ENCODE measurements at regions not wholly inside any gene's neighbourhood (a gene's known extent, or its start where the extent isn't known, plus 50 kb on each side); places are given as distances from the start of the nearest gene placed in this dataset.
"Not testable (repeated sequence)": the region's sequence is repeated elsewhere in the genome, so short reads cannot be mapped to it uniquely, and the experiment has no call there.

DNA sequence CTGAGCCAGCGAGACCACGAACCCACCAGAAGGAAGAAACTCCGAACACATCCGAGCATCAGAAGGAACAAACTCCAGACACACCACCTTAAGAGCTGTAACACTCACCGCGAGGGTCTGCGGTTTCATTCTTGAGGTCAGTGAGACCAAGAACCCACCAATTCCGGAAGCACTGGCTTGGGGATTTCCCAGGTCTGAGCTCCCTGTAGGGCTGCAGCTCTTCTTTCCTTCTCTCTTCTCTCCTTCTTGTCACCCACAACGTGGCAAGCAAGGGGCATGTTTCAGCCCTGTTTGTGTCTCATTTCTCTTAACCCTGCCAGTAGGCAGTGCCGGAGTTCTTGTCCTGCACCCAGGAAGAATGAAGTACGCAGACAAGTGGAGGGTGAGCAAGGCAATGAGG lies 713.0 kb downstream of the CDH9 start:
- FAIRE-seq; BruUV-seq (replicated peaks); intact Hi-C loops (cut with micrococcal nuclease); CTCF ChIA-PET; H3K79me2 ChIP-seq (ENCODE audit: control insufficient read depth, insufficient read depth, low read length); H4K20me1 ChIP-seq (replicated peaks; ENCODE audit: control insufficient read depth, extremely low read depth, insufficient read depth, low read length); H3K4me1 ChIP-seq (ENCODE audit: control insufficient read depth, extremely low read depth, insufficient read depth, low read length); H3K4me3 ChIP-seq (replicated peaks in 1 of 3; ENCODE audit: insufficient read depth in 1 of 3, low read depth in 1 of 3, low read length in 3 of 3); dilution Hi-C loops (cut with MboI; ENCODE audit: extremely low pct_ligation_motif_present, low sequenced_read_pairs); H3K9ac ChIP-seq (replicated peaks; ENCODE audit: extremely low read depth, insufficient read depth, low read length); POLR2A ChIA-PET; H2AFZ ChIP-seq (ENCODE audit: low read depth, low read length); H3K9me1 ChIP-seq (replicated peaks; ENCODE audit: control insufficient read depth, extremely low read depth, insufficient read depth, low read length); H3K4me2 ChIP-seq (ENCODE audit: insufficient read depth, low read length); DNase-seq (ENCODE audit: low read depth, low spot score); H3K27me3 ChIP-seq (ENCODE audit: control insufficient read depth in 2 of 2, insufficient read depth in 2 of 2, low read length in 2 of 2); H3K36me3 ChIP-seq (ENCODE audit: control insufficient read depth in 2 of 2, extremely low read depth in 1 of 2, insufficient read depth in 2 of 2, low read length in 2 of 2); H3K9me3 ChIP-seq (replicated peaks; ENCODE audit: control insufficient read depth, insufficient read depth, low read length); H3K27ac ChIP-seq (ENCODE audit: insufficient read depth, low read depth, low read length): not testable (repeated sequence)

DNA sequence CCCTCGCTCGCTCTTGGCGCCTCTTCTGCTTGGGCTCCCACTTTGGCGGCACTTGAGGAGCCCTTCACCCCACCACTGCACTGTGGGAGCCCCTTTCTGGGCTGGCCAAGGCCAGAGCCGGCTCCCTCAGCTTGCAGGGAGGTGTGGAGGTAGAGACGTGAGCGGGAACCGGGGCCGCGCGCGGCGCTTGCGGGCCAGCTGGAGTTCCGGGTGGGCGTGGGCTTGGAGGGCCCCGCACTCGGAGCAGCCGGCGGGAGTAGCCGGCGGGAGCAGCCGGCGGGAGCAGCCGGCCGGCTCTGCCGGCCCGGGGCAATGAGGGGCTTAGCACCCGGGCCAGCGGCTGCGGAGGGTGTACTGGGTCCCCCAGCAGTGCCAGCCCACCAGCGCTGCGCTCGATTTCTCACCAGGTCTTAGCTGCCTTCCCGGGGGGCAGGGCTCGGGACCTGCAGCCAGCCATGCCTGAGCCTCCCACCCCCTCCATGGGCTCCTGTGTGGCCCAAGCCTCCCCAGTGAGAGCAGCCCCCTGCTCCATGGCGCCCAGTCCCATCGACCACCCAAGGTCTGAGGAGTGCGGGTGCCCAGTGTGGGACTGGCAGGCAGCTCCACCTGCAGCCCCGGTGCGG lies 714.0 kb downstream of the CDH9 start:
- H3K36me3 ChIP-seq (ENCODE audit: control insufficient read depth in 2 of 2, extremely low read depth in 1 of 2, insufficient read depth in 2 of 2, low read length in 2 of 2); intact Hi-C loops (cut with micrococcal nuclease); dilution Hi-C loops (cut with MboI; ENCODE audit: extremely low pct_ligation_motif_present, low sequenced_read_pairs); H3K9me3 ChIP-seq (replicated peaks; ENCODE audit: control insufficient read depth, insufficient read depth, low read length); H2AFZ ChIP-seq (ENCODE audit: low read depth, low read length); H3K9ac ChIP-seq (replicated peaks; ENCODE audit: extremely low read depth, insufficient read depth, low read length); FAIRE-seq; H3K9me1 ChIP-seq (replicated peaks; ENCODE audit: control insufficient read depth, extremely low read depth, insufficient read depth, low read length); DNase-seq (ENCODE audit: low read depth, low spot score); CTCF ChIA-PET; H3K4me2 ChIP-seq (ENCODE audit: insufficient read depth, low read length); H3K4me1 ChIP-seq (ENCODE audit: control insufficient read depth, extremely low read depth, insufficient read depth, low read length); H3K27me3 ChIP-seq (ENCODE audit: control insufficient read depth in 2 of 2, insufficient read depth in 2 of 2, low read length in 2 of 2); H3K4me3 ChIP-seq (replicated peaks in 1 of 3; ENCODE audit: insufficient read depth in 1 of 3, low read depth in 1 of 3, low read length in 3 of 3); POLR2A ChIA-PET; H3K27ac ChIP-seq (ENCODE audit: insufficient read depth, low read depth, low read length); H4K20me1 ChIP-seq (replicated peaks; ENCODE audit: control insufficient read depth, extremely low read depth, insufficient read depth, low read length); H3K79me2 ChIP-seq (ENCODE audit: control insufficient read depth, insufficient read depth, low read length); BruUV-seq (replicated peaks): not testable (repeated sequence)

DNA sequence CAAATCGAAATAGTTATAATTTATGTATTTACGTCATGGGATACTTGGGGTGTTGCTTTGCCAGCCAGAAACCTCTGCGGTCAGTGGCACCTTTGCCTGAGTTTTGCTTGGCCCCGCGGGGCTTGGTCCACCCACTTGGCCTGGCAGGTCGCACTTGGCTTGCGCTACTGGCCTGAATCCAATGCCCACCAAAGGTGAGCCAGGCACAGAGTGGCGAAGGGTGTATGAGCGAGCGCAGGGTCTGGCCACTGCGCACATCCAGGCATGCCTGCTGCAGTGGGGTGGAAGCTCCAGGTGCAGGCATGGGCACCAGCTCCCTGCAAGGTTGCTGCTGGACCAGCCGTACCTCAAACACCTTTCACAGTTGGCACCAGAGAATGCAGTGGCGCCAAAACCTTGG lies 714.6 kb downstream of the CDH9 start:
- Histone ChIP-seq H3K36me3 (ENCODE audit: control insufficient read depth in 2 of 2, extremely low read depth in 1 of 2, insufficient read depth in 2 of 2, low read length in 2 of 2) (no peaks in the 10 kb centered on the region), H3K79me2 (ENCODE audit: control insufficient read depth, insufficient read depth, low read length) (no peaks in the 10 kb centered on the region), H4K20me1 (replicated peaks; ENCODE audit: control insufficient read depth, extremely low read depth, insufficient read depth, low read length) (no peaks in the 10 kb centered on the region), H3K9me3 (replicated peaks; ENCODE audit: control insufficient read depth, insufficient read depth, low read length) (peaks cover 4% of the 10 kb centered on the region), H3K9ac (replicated peaks; ENCODE audit: extremely low read depth, insufficient read depth, low read length) (no peak overlapping the region), H3K4me2 (ENCODE audit: insufficient read depth, low read length) (no peak overlapping the region), H3K4me3 (replicated peaks in 1 of 3; ENCODE audit: insufficient read depth in 1 of 3, low read depth in 1 of 3, low read length in 3 of 3) (no peak overlapping the region), H3K4me1 (ENCODE audit: control insufficient read depth, extremely low read depth, insufficient read depth, low read length) (no peaks in the 10 kb centered on the region), H3K27ac (ENCODE audit: insufficient read depth, low read depth, low read length) (no peak overlapping the region), H3K27me3 (ENCODE audit: control insufficient read depth in 2 of 2, insufficient read depth in 2 of 2, low read length in 2 of 2) (no peaks in the 10 kb centered on the region), H3K9me1 (replicated peaks; ENCODE audit: control insufficient read depth, extremely low read depth, insufficient read depth, low read length) (no peaks in the 10 kb centered on the region), H2AFZ (ENCODE audit: low read depth, low read length) (no peak overlapping the region)
- dilution Hi-C loops (cut with MboI; ENCODE audit: extremely low pct_ligation_motif_present, low sequenced_read_pairs) (no loop called here), intact Hi-C loops (cut with micrococcal nuclease) (no loop called here)
- ChIA-PET CTCF (no interaction called here), POLR2A (no interaction called here)
- BruUV-seq (replicated peaks) = no TSS peak
- FAIRE-seq (no peak), DNase-seq (ENCODE audit: low read depth, low spot score) (no peak)
- TF ChIP-seq FOS (IDR thresholded peaks at IDR 0.05; ENCODE audit: borderline replicate concordance, insufficient read depth, low read length) (no peak), EZH2 (IDR thresholded peaks at IDR 0.05; ENCODE audit: borderline replicate concordance, low read depth, low read length, severe bottlenecking) (no peak), POLR2AphosphoS5 (IDR thresholded peaks at IDR 0.05; ENCODE audit: insufficient read depth, low read depth, low read length) (no peak), GATA2 (IDR thresholded peaks at IDR 0.05; ENCODE audit: insufficient read depth, insufficient read length, low read depth, low read length) (no peak), JUN (IDR thresholded peaks at IDR 0.05; ENCODE audit: borderline replicate concordance, insufficient read depth, insufficient read length, low read depth) (no peak), MYC (IDR thresholded peaks at IDR 0.05; ENCODE audit: low read depth, low read length) (no peak), POLR2A (IDR thresholded peaks at IDR 0.05; ENCODE audit: low read depth, low read length) (no peak)
- TF ChIP-seq, protein P1, sequence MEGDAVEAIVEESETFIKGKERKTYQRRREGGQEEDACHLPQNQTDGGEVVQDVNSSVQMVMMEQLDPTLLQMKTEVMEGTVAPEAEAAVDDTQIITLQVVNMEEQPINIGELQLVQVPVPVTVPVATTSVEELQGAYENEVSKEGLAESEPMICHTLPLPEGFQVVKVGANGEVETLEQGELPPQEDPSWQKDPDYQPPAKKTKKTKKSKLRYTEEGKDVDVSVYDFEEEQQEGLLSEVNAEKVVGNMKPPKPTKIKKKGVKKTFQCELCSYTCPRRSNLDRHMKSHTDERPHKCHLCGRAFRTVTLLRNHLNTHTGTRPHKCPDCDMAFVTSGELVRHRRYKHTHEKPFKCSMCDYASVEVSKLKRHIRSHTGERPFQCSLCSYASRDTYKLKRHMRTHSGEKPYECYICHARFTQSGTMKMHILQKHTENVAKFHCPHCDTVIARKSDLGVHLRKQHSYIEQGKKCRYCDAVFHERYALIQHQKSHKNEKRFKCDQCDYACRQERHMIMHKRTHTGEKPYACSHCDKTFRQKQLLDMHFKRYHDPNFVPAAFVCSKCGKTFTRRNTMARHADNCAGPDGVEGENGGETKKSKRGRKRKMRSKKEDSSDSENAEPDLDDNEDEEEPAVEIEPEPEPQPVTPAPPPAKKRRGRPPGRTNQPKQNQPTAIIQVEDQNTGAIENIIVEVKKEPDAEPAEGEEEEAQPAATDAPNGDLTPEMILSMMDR (IDR thresholded peaks at IDR 0.05; ENCODE audit: extremely low read depth in 1 of 2, insufficient read depth in 1 of 2, low read depth in 1 of 2, low read length in 2 of 2) = no peak
- TF ChIP-seq, protein P2, sequence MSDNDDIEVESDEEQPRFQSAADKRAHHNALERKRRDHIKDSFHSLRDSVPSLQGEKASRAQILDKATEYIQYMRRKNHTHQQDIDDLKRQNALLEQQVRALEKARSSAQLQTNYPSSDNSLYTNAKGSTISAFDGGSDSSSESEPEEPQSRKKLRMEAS (IDR thresholded peaks at IDR 0.05; ENCODE audit: insufficient read depth, insufficient read length) = no peak
